ENCODE measurements at regions not wholly inside any gene's neighbourhood (a gene's known extent, or its start where the extent isn't known, plus 50 kb on each side); places are given as distances from the start of the nearest gene placed in this dataset.

DNA sequence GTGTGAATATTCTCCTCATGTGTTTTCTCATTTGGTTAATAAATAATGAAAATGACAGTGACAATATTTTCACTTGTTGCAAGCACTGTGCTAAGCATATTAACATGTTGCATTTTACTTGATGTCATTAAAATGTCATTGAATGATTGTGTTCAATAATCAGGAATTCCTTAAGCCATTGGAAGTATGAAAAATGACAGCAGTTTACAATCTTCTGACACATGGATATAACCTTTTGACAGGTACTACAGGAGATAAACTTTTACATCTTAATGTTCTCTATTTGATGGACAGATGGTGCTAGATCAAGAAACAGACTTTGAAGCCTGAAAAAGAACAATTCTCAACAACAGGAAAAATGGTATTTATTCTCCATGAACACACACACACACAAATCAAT, 1138.3 kb downstream of the ROBO2 start:
- BruUV-seq (replicated peaks), result no TSS peak
- CTCF ChIA-PET (ENCODE audit: unreplicated experiment), result no interaction called here
- intact Hi-C loops (cut with micrococcal nuclease; ENCODE audit: unreplicated experiment), result loop anchor here (5.0 kb wide), 1 partner anchor 326 kb away; no protein-coding TSS in a partner anchor

DNA sequence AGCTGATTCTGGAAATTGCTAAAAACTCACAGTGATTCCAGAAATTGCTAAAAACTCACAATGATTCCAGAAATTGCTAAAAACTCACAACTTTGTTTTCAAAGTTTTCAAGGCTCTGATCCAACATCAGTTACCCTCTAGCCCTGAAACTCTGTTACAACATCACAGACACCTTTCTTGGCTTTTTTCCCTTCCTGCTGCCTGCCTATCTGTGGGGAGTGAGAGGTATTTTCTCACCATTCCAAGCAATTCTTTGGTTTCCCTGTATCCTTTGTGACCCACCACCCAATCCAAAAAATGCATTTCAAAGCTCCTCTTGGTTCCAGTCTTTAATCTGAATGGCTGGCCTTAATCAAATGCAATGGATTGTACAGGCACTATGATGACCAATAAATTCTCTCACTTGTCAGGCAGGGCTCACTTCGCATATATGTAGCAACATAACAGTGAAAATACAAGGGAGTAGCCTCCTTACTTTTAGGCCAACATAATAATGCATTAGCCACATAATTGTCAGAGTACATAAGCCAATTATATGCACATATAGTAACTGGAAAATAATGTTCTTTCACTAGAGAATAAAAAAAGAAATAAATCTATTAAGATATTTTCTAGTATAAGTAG, 1139.0 kb downstream of the ROBO2 start:
- no peaks in the 10 kb centered on the region for H4K20me1 ChIP-seq (ENCODE audit: insufficient read depth, low read length)

More for the DNA sequence above, 1138.3 kb downstream of the ROBO2 start:
- H3K4me1 ChIP-seq (ENCODE audit: insufficient read depth, low read length, poor library complexity, severe bottlenecking), result no peaks in the 10 kb centered on the region
- no peak overlapping the region for H3K4me3 ChIP-seq (ENCODE audit: low read depth, low read length, poor library complexity, severe bottlenecking)
- POLR2A ChIA-PET, result no interaction called here
- no peak for TF ChIP-seq EZH2phosphoT487 (IDR thresholded peaks at IDR 0.05; ENCODE audit: borderline replicate concordance, low read depth, low read length)
- TF ChIP-seq, protein P1, sequence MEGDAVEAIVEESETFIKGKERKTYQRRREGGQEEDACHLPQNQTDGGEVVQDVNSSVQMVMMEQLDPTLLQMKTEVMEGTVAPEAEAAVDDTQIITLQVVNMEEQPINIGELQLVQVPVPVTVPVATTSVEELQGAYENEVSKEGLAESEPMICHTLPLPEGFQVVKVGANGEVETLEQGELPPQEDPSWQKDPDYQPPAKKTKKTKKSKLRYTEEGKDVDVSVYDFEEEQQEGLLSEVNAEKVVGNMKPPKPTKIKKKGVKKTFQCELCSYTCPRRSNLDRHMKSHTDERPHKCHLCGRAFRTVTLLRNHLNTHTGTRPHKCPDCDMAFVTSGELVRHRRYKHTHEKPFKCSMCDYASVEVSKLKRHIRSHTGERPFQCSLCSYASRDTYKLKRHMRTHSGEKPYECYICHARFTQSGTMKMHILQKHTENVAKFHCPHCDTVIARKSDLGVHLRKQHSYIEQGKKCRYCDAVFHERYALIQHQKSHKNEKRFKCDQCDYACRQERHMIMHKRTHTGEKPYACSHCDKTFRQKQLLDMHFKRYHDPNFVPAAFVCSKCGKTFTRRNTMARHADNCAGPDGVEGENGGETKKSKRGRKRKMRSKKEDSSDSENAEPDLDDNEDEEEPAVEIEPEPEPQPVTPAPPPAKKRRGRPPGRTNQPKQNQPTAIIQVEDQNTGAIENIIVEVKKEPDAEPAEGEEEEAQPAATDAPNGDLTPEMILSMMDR (conservative IDR thresholded peaks at IDR 0.05; ENCODE audit: low read length), result no peak
- H3K79me2 ChIP-seq (ENCODE audit: insufficient read depth, low read depth, low read length), result no peaks in the 10 kb centered on the region
- no peaks in the 10 kb centered on the region for H4K20me1 ChIP-seq (ENCODE audit: insufficient read depth, low read length)
- no peaks in the 10 kb centered on the region for H3K9me2 ChIP-seq (ENCODE audit: insufficient read depth, low read length)
- no peak for DNase-seq (ENCODE audit: low spot score)
- no peak overlapping the region for H3K27ac ChIP-seq (ENCODE audit: low read depth, low read length, poor library complexity, severe bottlenecking)
- no peak overlapping the region for H2AFZ ChIP-seq (ENCODE audit: low read length)
- H3K4me2 ChIP-seq (ENCODE audit: low read length), result no peak overlapping the region
- H3K9me3 ChIP-seq (ENCODE audit: low read length), result no peaks in the 10 kb centered on the region
- no peaks in the 10 kb centered on the region for H3K36me3 ChIP-seq (ENCODE audit: insufficient read depth, low read length)

More for the DNA sequence above, 1139.0 kb downstream of the ROBO2 start:
- TF ChIP-seq, protein P1 (conservative IDR thresholded peaks at IDR 0.05; ENCODE audit: low read length), result no peak
- no peak for TF ChIP-seq EZH2phosphoT487 (IDR thresholded peaks at IDR 0.05; ENCODE audit: borderline replicate concordance, low read depth, low read length)
- Histone ChIP-seq H3K4me2 (ENCODE audit: low read length) (no peak overlapping the region), H3K4me3 (ENCODE audit: low read depth, low read length, poor library complexity, severe bottlenecking) (no peak overlapping the region), H2AFZ (ENCODE audit: low read length) (no peak overlapping the region), H3K4me1 (ENCODE audit: insufficient read depth, low read length, poor library complexity, severe bottlenecking) (no peaks in the 10 kb centered on the region), H3K79me2 (ENCODE audit: insufficient read depth, low read depth, low read length) (no peaks in the 10 kb centered on the region), H3K9me3 (ENCODE audit: low read length) (no peaks in the 10 kb centered on the region), H3K27ac (ENCODE audit: low read depth, low read length, poor library complexity, severe bottlenecking) (no peak overlapping the region), H3K36me3 (ENCODE audit: insufficient read depth, low read length) (no peaks in the 10 kb centered on the region), H3K9me2 (ENCODE audit: insufficient read depth, low read length) (no peaks in the 10 kb centered on the region)
- no TSS peak for BruUV-seq (replicated peaks)
- no peak for DNase-seq (ENCODE audit: low spot score)
- intact Hi-C loops (cut with micrococcal nuclease; ENCODE audit: unreplicated experiment), result loop anchor here (5.0 kb wide), 1 partner anchor 327 kb away; no protein-coding TSS in a partner anchor
- ChIA-PET POLR2A (no interaction called here), CTCF (ENCODE audit: unreplicated experiment) (no interaction called here)
